Neural cell (in vitro differentiated cells): ENCODE measurements at regions not wholly inside any gene's neighbourhood (a gene's known extent, or its start where the extent isn't known, plus 50 kb on each side); places are given as distances from the start of the nearest gene placed in this dataset.

Experiments used
- EP300 ChIP-seq: fragments of 450-650 bp; conservative IDR thresholded peaks from 2 replicates; pipeline ENCODE4 v1.6.1; 2014; ENCODE audit warnings: antibody characterized with exemption, mild to moderate bottlenecking, moderate library complexity; ENCODE audit not compliant: poor library complexity, severe bottlenecking
- EZH2 ChIP-seq: fragments of 200-600, 300-800 bp; shearing (Covaris generic), sonication (generic); IDR thresholded peaks from 2 replicates; pipeline ENCODE4 v1.6.1; 2014; ENCODE audit warnings: antibody characterized with exemption, low read length, borderline replicate concordance, mild to moderate bottlenecking; ENCODE audit not compliant: insufficient read depth, poor library complexity, severe bottlenecking
- MXI1 ChIP-seq: fragments of 450-650 bp; conservative IDR thresholded peaks from 2 replicates; pipeline ENCODE4 v1.6.1; 2014; ENCODE audit warnings: antibody characterized with exemption, mild to moderate bottlenecking; ENCODE audit not compliant: poor library complexity, severe bottlenecking
- POLR2AphosphoS5 ChIP-seq: IDR thresholded peaks from 2 replicates; pipeline ENCODE4 v1.6.1; 2012
- RAD21 ChIP-seq: fragments of 450-650 bp; conservative IDR thresholded peaks from 2 replicates; pipeline ENCODE4 v1.6.1; 2014; ENCODE audit warnings: antibody characterized with exemption, mild to moderate bottlenecking, moderate library complexity
- SMC3 ChIP-seq: fragments of 450-650 bp; conservative IDR thresholded peaks from 2 replicates; pipeline ENCODE4 v1.6.1; 2014; ENCODE audit warnings: antibody characterized with exemption, mild to moderate bottlenecking, moderate library complexity; ENCODE audit not compliant: poor library complexity
- TAF1 ChIP-seq: IDR thresholded peaks from 2 replicates; pipeline ENCODE4 v1.6.1; 2012; ENCODE audit warnings: low read depth
- TF ChIP-seq, protein P1 (sequence below): fragments of 450-650 bp; IDR thresholded peaks from 2 replicates; pipeline ENCODE4 v1.5.1; 2014; ENCODE audit warnings: antibody characterized with exemption, mild to moderate bottlenecking, moderate library complexity; ENCODE audit not compliant: poor library complexity, severe bottlenecking
- TF ChIP-seq, protein P2 (sequence below): IDR thresholded peaks from 2 replicates; pipeline ENCODE4 v1.6.1; 2012; ENCODE audit warnings: borderline replicate concordance

DNA sequence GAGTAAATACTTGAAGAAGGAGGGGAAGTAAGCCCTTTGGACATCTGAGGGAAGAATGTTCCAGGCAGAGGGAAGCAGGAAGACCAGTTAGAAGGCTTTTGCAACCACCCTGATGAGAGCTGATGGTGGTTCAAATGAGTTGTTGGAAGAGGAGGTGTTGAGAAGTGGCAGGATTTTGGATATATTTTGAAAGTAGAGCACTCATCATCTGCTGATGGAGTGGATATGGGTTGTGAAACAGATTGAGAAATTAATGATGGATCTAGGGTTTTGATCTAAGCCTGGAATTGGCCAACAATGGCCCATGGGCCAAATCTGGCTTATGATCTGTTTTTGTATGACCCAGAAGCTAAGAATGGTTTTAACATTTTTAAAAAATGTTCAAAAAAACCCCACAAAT lies 230.7 kb downstream of the NDFIP2 start:
- TF ChIP-seq POLR2AphosphoS5 (no peak), EP300 (no peak), SMC3 (no peak), EZH2 (no peak), TAF1 (no peak), MXI1 (no peak), RAD21 (no peak)
- TF ChIP-seq, protein P1, sequence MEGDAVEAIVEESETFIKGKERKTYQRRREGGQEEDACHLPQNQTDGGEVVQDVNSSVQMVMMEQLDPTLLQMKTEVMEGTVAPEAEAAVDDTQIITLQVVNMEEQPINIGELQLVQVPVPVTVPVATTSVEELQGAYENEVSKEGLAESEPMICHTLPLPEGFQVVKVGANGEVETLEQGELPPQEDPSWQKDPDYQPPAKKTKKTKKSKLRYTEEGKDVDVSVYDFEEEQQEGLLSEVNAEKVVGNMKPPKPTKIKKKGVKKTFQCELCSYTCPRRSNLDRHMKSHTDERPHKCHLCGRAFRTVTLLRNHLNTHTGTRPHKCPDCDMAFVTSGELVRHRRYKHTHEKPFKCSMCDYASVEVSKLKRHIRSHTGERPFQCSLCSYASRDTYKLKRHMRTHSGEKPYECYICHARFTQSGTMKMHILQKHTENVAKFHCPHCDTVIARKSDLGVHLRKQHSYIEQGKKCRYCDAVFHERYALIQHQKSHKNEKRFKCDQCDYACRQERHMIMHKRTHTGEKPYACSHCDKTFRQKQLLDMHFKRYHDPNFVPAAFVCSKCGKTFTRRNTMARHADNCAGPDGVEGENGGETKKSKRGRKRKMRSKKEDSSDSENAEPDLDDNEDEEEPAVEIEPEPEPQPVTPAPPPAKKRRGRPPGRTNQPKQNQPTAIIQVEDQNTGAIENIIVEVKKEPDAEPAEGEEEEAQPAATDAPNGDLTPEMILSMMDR = no peak
- TF ChIP-seq, protein P2, sequence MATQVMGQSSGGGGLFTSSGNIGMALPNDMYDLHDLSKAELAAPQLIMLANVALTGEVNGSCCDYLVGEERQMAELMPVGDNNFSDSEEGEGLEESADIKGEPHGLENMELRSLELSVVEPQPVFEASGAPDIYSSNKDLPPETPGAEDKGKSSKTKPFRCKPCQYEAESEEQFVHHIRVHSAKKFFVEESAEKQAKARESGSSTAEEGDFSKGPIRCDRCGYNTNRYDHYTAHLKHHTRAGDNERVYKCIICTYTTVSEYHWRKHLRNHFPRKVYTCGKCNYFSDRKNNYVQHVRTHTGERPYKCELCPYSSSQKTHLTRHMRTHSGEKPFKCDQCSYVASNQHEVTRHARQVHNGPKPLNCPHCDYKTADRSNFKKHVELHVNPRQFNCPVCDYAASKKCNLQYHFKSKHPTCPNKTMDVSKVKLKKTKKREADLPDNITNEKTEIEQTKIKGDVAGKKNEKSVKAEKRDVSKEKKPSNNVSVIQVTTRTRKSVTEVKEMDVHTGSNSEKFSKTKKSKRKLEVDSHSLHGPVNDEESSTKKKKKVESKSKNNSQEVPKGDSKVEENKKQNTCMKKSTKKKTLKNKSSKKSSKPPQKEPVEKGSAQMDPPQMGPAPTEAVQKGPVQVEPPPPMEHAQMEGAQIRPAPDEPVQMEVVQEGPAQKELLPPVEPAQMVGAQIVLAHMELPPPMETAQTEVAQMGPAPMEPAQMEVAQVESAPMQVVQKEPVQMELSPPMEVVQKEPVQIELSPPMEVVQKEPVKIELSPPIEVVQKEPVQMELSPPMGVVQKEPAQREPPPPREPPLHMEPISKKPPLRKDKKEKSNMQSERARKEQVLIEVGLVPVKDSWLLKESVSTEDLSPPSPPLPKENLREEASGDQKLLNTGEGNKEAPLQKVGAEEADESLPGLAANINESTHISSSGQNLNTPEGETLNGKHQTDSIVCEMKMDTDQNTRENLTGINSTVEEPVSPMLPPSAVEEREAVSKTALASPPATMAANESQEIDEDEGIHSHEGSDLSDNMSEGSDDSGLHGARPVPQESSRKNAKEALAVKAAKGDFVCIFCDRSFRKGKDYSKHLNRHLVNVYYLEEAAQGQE = no peak
